Activated naive CD4-positive, alpha-beta T cell treated with anti-CD3 and anti-CD28 coated beads, Interleukin-2, amount 50 U/mL, for 24 hours (primary cell): ENCODE measurements at regions not wholly inside any gene's neighbourhood (a gene's known extent, or its start where the extent isn't known, plus 50 kb on each side); places are given as distances from the start of the nearest gene placed in this dataset.

Experiments used
- H3K27ac Mint-ChIP-seq: one replicate; pipeline ENCODE4 v1.8.0; 2021; ENCODE audit warnings: mild to moderate bottlenecking, mixed read lengths
- H3K27me3 Mint-ChIP-seq: one replicate; pipeline ENCODE4 v1.8.0; 2021; ENCODE audit warnings: mixed read lengths
- H3K36me3 Mint-ChIP-seq: one replicate; pipeline ENCODE4 v1.8.0; 2021; ENCODE audit warnings: mixed read lengths
- H3K4me1 Mint-ChIP-seq: one replicate; pipeline ENCODE4 v1.8.0; 2021; ENCODE audit warnings: mixed read lengths
- H3K4me3 Mint-ChIP-seq: one replicate; pipeline ENCODE4 v1.8.0; 2021; ENCODE audit warnings: mild to moderate bottlenecking, mixed read lengths
- H3K9me3 Mint-ChIP-seq: one replicate; pipeline ENCODE4 v1.8.0; 2021; ENCODE audit warnings: mixed read lengths

GRCh38 chr7:42494736-42495135, 257.7 kb upstream of the GLI3 start:
- H3K27ac Mint-ChIP-seq = no peak overlapping the region
- H3K27me3 Mint-ChIP-seq = peaks cover 20% of the 10 kb centered on the region
- H3K4me3 Mint-ChIP-seq = no peak overlapping the region
- peaks cover 9% of the 10 kb centered on the region for H3K9me3 Mint-ChIP-seq
- no peaks in the 10 kb centered on the region for H3K36me3 Mint-ChIP-seq
- H3K4me1 Mint-ChIP-seq = no peaks in the 10 kb centered on the region

- Mint-ChIP-seq H3K27me3 (peaks cover 20% of the 10 kb centered on the region), H3K4me3 (no peak overlapping the region), H3K27ac (no peak overlapping the region)
Observed at GRCh38 chr7:42494199-42494710, 257.2 kb upstream of the GLI3 start.

GRCh38 chr7:42493436-42494198, 256.6 kb upstream of the GLI3 start:
- H3K27me3 Mint-ChIP-seq = peaks cover 23% of the 10 kb centered on the region
- H3K9me3 Mint-ChIP-seq = peaks cover 17% of the 10 kb centered on the region
- H3K27ac Mint-ChIP-seq = no peak overlapping the region
- H3K4me1 Mint-ChIP-seq = no peaks in the 10 kb centered on the region
- no peaks in the 10 kb centered on the region for H3K36me3 Mint-ChIP-seq
- H3K4me3 Mint-ChIP-seq = no peak overlapping the region

More at GRCh38 chr7:42494199-42494710, 257.2 kb upstream of the GLI3 start:
- Mint-ChIP-seq H3K4me1 (no peaks in the 10 kb centered on the region), H3K9me3 (peaks cover 11% of the 10 kb centered on the region), H3K36me3 (no peaks in the 10 kb centered on the region)

- no peak overlapping the region for H3K27ac Mint-ChIP-seq
- H3K36me3 Mint-ChIP-seq = no peaks in the 10 kb centered on the region
- H3K27me3 Mint-ChIP-seq = peaks cover 23% of the 10 kb centered on the region
- H3K4me3 Mint-ChIP-seq = no peak overlapping the region
- H3K9me3 Mint-ChIP-seq = peaks cover 19% of the 10 kb centered on the region
- no peaks in the 10 kb centered on the region for H3K4me1 Mint-ChIP-seq
Observed at GRCh38 chr7:42492920-42493319, 255.9 kb upstream of the GLI3 start.

GRCh38 chr7:42491106-42491505, 254.1 kb upstream of the GLI3 start:
- H3K27me3 Mint-ChIP-seq = peaks cover 22% of the 10 kb centered on the region
- H3K4me3 Mint-ChIP-seq = no peak overlapping the region
- H3K27ac Mint-ChIP-seq = no peak overlapping the region
- no peaks in the 10 kb centered on the region for H3K36me3 Mint-ChIP-seq
- no peaks in the 10 kb centered on the region for H3K4me1 Mint-ChIP-seq
- peaks cover 19% of the 10 kb centered on the region for H3K9me3 Mint-ChIP-seq

GRCh38 chr7:42489299-42489698, 252.3 kb upstream of the GLI3 start:
- H3K4me3 Mint-ChIP-seq = no peak overlapping the region
- peaks cover 16% of the 10 kb centered on the region for H3K27me3 Mint-ChIP-seq
- H3K36me3 Mint-ChIP-seq = no peaks in the 10 kb centered on the region
- H3K4me1 Mint-ChIP-seq = no peaks in the 10 kb centered on the region
- peaks cover 10% of the 10 kb centered on the region for H3K9me3 Mint-ChIP-seq
- no peak overlapping the region for H3K27ac Mint-ChIP-seq

GRCh38 chr7:42485301-42485766, 248.3 kb upstream of the GLI3 start:
- Mint-ChIP-seq H3K36me3 (no peaks in the 10 kb centered on the region), H3K27ac (no peak overlapping the region), H3K27me3 (peaks cover 5% of the 10 kb centered on the region), H3K4me1 (no peaks in the 10 kb centered on the region), H3K9me3 (peaks cover 10% of the 10 kb centered on the region), H3K4me3 (no peak overlapping the region)

- Mint-ChIP-seq H3K4me3 (no peak overlapping the region), H3K4me1 (no peaks in the 10 kb centered on the region), H3K9me3 (peaks cover 5% of the 10 kb centered on the region), H3K36me3 (no peaks in the 10 kb centered on the region), H3K27ac (no peak overlapping the region), H3K27me3 (peaks cover 4% of the 10 kb centered on the region)
Observed at GRCh38 chr7:42483886-42484285, 246.9 kb upstream of the GLI3 start.

- Mint-ChIP-seq H3K36me3 (no peaks in the 10 kb centered on the region), H3K27me3 (peaks cover 2% of the 10 kb centered on the region), H3K4me1 (no peaks in the 10 kb centered on the region), H3K4me3 (no peak overlapping the region), H3K27ac (no peak overlapping the region), H3K9me3 (peaks cover 2% of the 10 kb centered on the region)
Observed at GRCh38 chr7:42479816-42480633, 243.0 kb upstream of the GLI3 start.

- Mint-ChIP-seq H3K36me3 (no peaks in the 10 kb centered on the region), H3K27me3 (peaks cover 2% of the 10 kb centered on the region), H3K9me3 (peaks cover 8% of the 10 kb centered on the region), H3K4me1 (no peaks in the 10 kb centered on the region), H3K4me3 (no peak overlapping the region), H3K27ac (no peak overlapping the region)
Observed at GRCh38 chr7:42479452-42479815, 242.4 kb upstream of the GLI3 start.

- H3K4me3 Mint-ChIP-seq = no peak overlapping the region
Observed at GRCh38 chr7:42478717-42479116, 241.7 kb upstream of the GLI3 start.

GRCh38 chr7:42476255-42476654, 239.2 kb upstream of the GLI3 start:
- Mint-ChIP-seq H3K27me3 (peaks cover 2% of the 10 kb centered on the region), H3K4me1 (peaks cover 4% of the 10 kb centered on the region), H3K4me3 (no peak overlapping the region), H3K36me3 (no peaks in the 10 kb centered on the region), H3K27ac (no peak overlapping the region), H3K9me3 (peaks cover 13% of the 10 kb centered on the region)

More at GRCh38 chr7:42478717-42479116, 241.7 kb upstream of the GLI3 start:
- Mint-ChIP-seq H3K27me3 (peaks cover 2% of the 10 kb centered on the region), H3K36me3 (no peaks in the 10 kb centered on the region), H3K4me1 (no peaks in the 10 kb centered on the region), H3K27ac (no peak overlapping the region), H3K9me3 (peaks cover 13% of the 10 kb centered on the region)

- H3K4me3 Mint-ChIP-seq = no peak overlapping the region
- H3K27me3 Mint-ChIP-seq = no peaks in the 10 kb centered on the region
- peaks cover 4% of the 10 kb centered on the region for H3K4me1 Mint-ChIP-seq
- H3K27ac Mint-ChIP-seq = no peak overlapping the region
- H3K9me3 Mint-ChIP-seq = peaks cover 13% of the 10 kb centered on the region
- no peaks in the 10 kb centered on the region for H3K36me3 Mint-ChIP-seq
Observed at GRCh38 chr7:42475082-42475481, 238.1 kb upstream of the GLI3 start.

GRCh38 chr7:42473099-42473498, 236.1 kb upstream of the GLI3 start:
- Mint-ChIP-seq H3K27me3 (no peaks in the 10 kb centered on the region), H3K9me3 (peaks cover 13% of the 10 kb centered on the region), H3K4me3 (no peak overlapping the region), H3K36me3 (no peaks in the 10 kb centered on the region), H3K4me1 (peaks cover 4% of the 10 kb centered on the region), H3K27ac (no peak overlapping the region)

GRCh38 chr7:42471573-42472174, 234.7 kb upstream of the GLI3 start:
- H3K9me3 Mint-ChIP-seq = peaks cover 13% of the 10 kb centered on the region
- H3K4me3 Mint-ChIP-seq = no peak overlapping the region
- no peaks in the 10 kb centered on the region for H3K27me3 Mint-ChIP-seq
- peaks cover 4% of the 10 kb centered on the region for H3K4me1 Mint-ChIP-seq
- no peak overlapping the region for H3K27ac Mint-ChIP-seq
- no peaks in the 10 kb centered on the region for H3K36me3 Mint-ChIP-seq

- Mint-ChIP-seq H3K4me3 (no peak overlapping the region), H3K36me3 (no peaks in the 10 kb centered on the region), H3K9me3 (peaks cover 10% of the 10 kb centered on the region), H3K27ac (no peak overlapping the region), H3K4me1 (peaks cover 4% of the 10 kb centered on the region), H3K27me3 (no peaks in the 10 kb centered on the region)
Observed at GRCh38 chr7:42469341-42469740, 232.3 kb upstream of the GLI3 start.
